H1 (cell line): ENCODE measurements at regions not wholly inside any gene's neighbourhood (a gene's known extent, or its start where the extent isn't known, plus 50 kb on each side); places are given as distances from the start of the nearest gene placed in this dataset.

Experiments
- BCL11A ChIP-seq, 2 experiments: IDR thresholded peaks; one replicate each; pipeline ENCODE4 v1.6.1; 2011; ENCODE audit warnings: low read depth in 2 of 2, low read length in 2 of 2, mild to moderate bottlenecking in 2 of 2
- CHD1 ChIP-seq: IDR thresholded peaks from 2 replicates; pipeline ENCODE4 v1.6.1; 2012; ENCODE audit warnings: low read depth, low read length, improper control_type of control experiment
- CHD7 ChIP-seq: fragments of 300-600 bp; sonication (generic); IDR thresholded peaks from 2 replicates; pipeline ENCODE4 v1.7.1; 2012; ENCODE audit warnings: low read length, moderate library complexity, mild to moderate bottlenecking, inconsistent platforms; ENCODE audit not compliant: insufficient replicate concordance
- CTCF ChIP-seq, 3 experiments: IDR thresholded peaks; 1 replicate in 2 of 3; 2 replicates in 1 of 3; pipeline versions ENCODE4 v1.5.1 to v1.6.1; 2011; ENCODE audit warnings: low read length in 3 of 3, mild to moderate bottlenecking in 3 of 3, inconsistent platforms in 2 of 3, low read depth in 1 of 3, moderate library complexity in 1 of 3; ENCODE audit not compliant: insufficient read depth in 1 of 3; ENCODE audit errors: control extremely low read depth in 1 of 3
- SP1 ChIP-seq: IDR thresholded peaks from 2 replicates; pipeline ENCODE4 v1.6.1; 2011; ENCODE audit warnings: low read depth, low read length
- TCF12 ChIP-seq: IDR thresholded peaks from 2 replicates; pipeline ENCODE4 v1.6.1; 2011; ENCODE audit warnings: low read depth, mild to moderate bottlenecking, low read length
- TEAD4 ChIP-seq: IDR thresholded peaks from 2 replicates; pipeline ENCODE4 v1.6.1; 2012; ENCODE audit warnings: low read depth, low read length, inconsistent platforms, mixed read lengths
- USF2 ChIP-seq: IDR thresholded peaks from 2 replicates; pipeline ENCODE4 v1.6.1; 2011; ENCODE audit warnings: low read length, improper control_type of control experiment

GRCh38 chr2:52445686-52446085, 1321.9 kb upstream of the CHAC2 start (continued):
- no peak for TF ChIP-seq CHD7
- no peak for TF ChIP-seq TCF12
- no peak for TF ChIP-seq CTCF (IDR thresholded peaks at IDR 0.05; ENCODE audit: control extremely low read depth in 1 of 3, insufficient read depth in 1 of 3, low read depth in 1 of 3, low read length in 3 of 3)
- TF ChIP-seq USF2, result no peak
- no peak for TF ChIP-seq BCL11A (IDR thresholded peaks at IDR 0.05; ENCODE audit: low read depth in 2 of 2, low read length in 2 of 2)
- no peak for TF ChIP-seq CHD1
- no peak for TF ChIP-seq SP1
- TF ChIP-seq TEAD4, result no peak
